ENCODE measurements at regions not wholly inside any gene's neighbourhood (a gene's known extent, or its start where the extent isn't known, plus 50 kb on each side); places are given as distances from the start of the nearest gene placed in this dataset.

DNA sequence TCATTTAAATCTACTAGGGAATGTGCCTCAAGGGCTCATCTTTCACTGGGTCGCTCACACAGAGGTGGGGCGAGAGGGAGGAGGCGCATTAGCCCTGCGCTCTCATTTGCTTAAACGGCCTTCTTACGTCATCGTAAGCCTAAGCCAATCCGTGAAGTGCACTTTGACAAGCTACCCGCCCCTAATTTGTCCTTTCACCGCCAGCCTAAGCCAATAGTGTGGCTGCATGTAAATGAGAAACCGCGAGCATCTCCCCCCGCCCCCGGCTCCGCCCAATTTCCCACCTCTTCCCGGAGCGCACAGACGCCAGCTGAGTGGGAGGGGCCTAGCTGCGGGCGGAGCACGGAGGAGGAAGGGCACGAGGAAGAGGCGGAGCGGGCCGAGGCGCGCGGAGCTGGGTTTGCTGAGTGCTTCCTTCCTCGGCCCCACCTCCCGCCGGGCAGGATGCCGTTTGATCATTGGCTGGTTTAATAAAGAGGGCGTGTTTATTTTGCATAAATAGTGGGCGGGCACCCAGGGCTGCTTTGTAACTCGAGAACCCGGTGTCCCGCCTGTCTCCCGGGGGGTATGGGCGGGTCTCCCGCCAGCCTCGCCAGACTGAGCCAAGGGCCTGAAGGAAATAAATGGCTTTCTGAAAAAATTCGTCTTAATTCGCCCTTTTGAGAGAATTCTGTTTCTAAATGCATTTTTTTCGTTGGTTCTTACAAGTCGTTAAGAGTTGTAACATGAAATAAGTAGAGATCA lies 289.6 kb upstream of the NFE2L3 start:
- peak overlapping the region; percentile 43 to 59 (median 51) for H3K4me3 Mint-ChIP-seq
- peaks cover 22 to 42% of the 10 kb centered on the region in 2 donors for H3K27me3 Mint-ChIP-seq
- Histone ChIP-seq H3K36me3 (ENCODE audit: control insufficient read depth in 2 of 2, extremely low read depth in 1 of 2, insufficient read depth in 1 of 2, low read length in 1 of 2) (no peaks in the 10 kb centered on the region), H3K4me3 (ENCODE audit: control insufficient read depth in 1 of 2, extremely low read depth in 1 of 2, low read length in 1 of 2) (peak overlapping the region in 1 of 2 donors; percentile 57), H3K9me3 (no peaks in the 10 kb centered on the region), H3K27ac (ENCODE audit: low read length) (no peak overlapping the region), H3K27me3 (replicated peaks in 1 of 2; ENCODE audit: control insufficient read depth in 2 of 2, extremely low read depth in 1 of 2, insufficient read depth in 2 of 2, low read length in 1 of 2) (peaks cover 27 to 57% of the 10 kb centered on the region in 2 experiments), H3K4me1 (ENCODE audit: control insufficient read depth in 1 of 2, extremely low read depth in 1 of 2, insufficient read depth in 2 of 2, low read length in 2 of 2) (peaks cover 4 to 28% of the 10 kb centered on the region in 2 experiments)
- H3K27ac Mint-ChIP-seq, result peak overlapping the region; percentile 61 to 68
- ChIA-PET CTCF (interaction anchor here (0.5 to 1.2 kb wide), 6 partner anchors 30 to 1336 kb away, joined by 3 to 4 read pairs (median 3); no protein-coding TSS in a partner anchor), POLR2A (interaction anchor here in 1 of 2 donors (0.6 kb wide), 1 partner anchor 1337 kb away, joined by 3 read pairs; the partner anchor contains the start of gene HOXA13)
- peaks cover 15 to 23% (median 17%) of the 10 kb centered on the region in 3 donors for H3K4me1 Mint-ChIP-seq
- peak in 34 of 35 experiments; percentile 25 to 80 (median 60) for DNase-seq
- peaks cover 4% of the 10 kb centered on the region for H3K36me3 Mint-ChIP-seq
- WGBS (ENCODE audit: insufficient coverage), result 0% methylated on average over 6 of the region's 45 CpGs
- ATAC-seq (replicated peaks in 1 of 4), result peak; percentile 83 to 87 (median 84)
- peaks cover 0 to 16% (median 7%) of the 10 kb centered on the region in 3 donors for H3K9me3 Mint-ChIP-seq

DNA sequence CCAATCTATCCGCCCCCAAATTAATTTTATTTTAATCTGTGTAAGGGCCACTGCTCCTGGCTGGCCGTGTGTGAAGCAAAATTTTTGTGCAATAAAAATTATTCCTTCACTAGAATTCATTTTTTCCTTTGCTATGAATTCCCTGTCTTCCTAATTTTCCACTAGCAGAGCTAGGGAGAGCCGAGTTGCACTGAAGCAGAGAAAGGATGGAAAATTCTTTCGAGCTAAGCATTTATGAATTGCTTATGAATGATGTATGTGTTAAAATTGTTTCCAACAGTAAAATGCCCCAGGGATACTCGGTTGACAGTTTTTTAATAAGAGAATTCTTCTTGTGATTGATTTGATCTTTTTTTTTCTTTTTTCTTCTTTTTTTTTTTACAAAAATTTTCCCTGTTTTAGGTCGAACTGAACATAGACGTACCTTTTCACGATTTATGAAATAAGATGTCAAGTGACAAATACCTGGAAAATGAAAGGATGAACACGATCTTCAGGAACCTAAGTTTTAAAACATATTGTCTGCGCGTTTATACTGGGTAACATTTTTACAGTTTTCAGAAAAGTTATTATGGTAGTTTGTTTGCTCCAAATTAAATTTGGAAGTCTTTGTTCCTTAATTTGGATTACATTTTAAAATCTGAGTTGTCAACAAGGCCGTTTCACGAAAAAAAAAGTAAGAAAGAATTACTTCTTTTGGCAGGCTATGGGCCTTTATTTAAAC lies 288.8 kb upstream of the NFE2L3 start:
- peaks cover 28 to 49% of the 10 kb centered on the region in 2 donors for H3K27me3 Mint-ChIP-seq

DNA sequence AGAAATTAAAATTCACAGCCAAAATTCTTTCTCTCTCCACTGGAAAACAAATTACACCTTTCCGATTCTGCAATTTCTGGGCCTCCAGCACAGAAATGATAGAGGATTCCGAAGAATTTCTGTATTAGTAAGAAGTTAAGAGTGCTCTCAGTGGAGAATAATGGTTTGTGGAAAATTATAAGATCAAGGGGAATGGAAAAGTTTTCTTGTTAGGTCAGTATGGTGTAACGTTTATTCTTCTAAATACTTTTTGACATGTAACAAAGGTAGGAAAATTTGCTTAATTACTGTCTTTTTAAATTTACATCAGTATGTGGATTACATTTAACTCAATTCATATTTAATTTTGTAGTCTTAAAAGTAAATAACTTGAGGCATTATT lies 288.3 kb upstream of the NFE2L3 start:
- ATAC-seq (replicated peaks in 1 of 4) (no peak), DNase-seq (no peak)
- peaks cover 4% of the 10 kb centered on the region for H3K36me3 Mint-ChIP-seq
- no CpG with 5 or more reads among the region's 3 CpGs for WGBS (ENCODE audit: insufficient coverage)
- H3K4me3 Mint-ChIP-seq, result peak overlapping the region in 1 of 3 donors; percentile 25
- peaks cover 4 to 18% of the 10 kb centered on the region in 2 experiments for H3K4me1 ChIP-seq (ENCODE audit: control insufficient read depth in 1 of 2, extremely low read depth in 1 of 2, insufficient read depth in 2 of 2, low read length in 2 of 2)
- CTCF ChIA-PET, result no interaction called here
- peaks cover 26 to 44% of the 10 kb centered on the region in 2 experiments for H3K27me3 ChIP-seq (replicated peaks in 1 of 2; ENCODE audit: control insufficient read depth in 2 of 2, extremely low read depth in 1 of 2, insufficient read depth in 2 of 2, low read length in 1 of 2)
- no peak overlapping the region for H3K27ac ChIP-seq (ENCODE audit: low read length)
- peaks cover 0 to 16% (median 7%) of the 10 kb centered on the region in 3 donors for H3K9me3 Mint-ChIP-seq
- no peaks in the 10 kb centered on the region for H3K36me3 ChIP-seq (ENCODE audit: control insufficient read depth in 2 of 2, extremely low read depth in 1 of 2, insufficient read depth in 1 of 2, low read length in 1 of 2)
- no peak overlapping the region for H3K4me3 ChIP-seq (ENCODE audit: control insufficient read depth in 1 of 2, extremely low read depth in 1 of 2, low read length in 1 of 2)
- peaks cover 15 to 23% (median 17%) of the 10 kb centered on the region in 3 donors for H3K4me1 Mint-ChIP-seq
- peaks cover 34 to 53% of the 10 kb centered on the region in 2 donors for H3K27me3 Mint-ChIP-seq
- peak overlapping the region in 1 of 2 donors; percentile 65 for H3K27ac Mint-ChIP-seq
- H3K9me3 ChIP-seq, result no peaks in the 10 kb centered on the region
- POLR2A ChIA-PET, result no interaction called here

More for the DNA sequence above, 288.8 kb upstream of the NFE2L3 start:
- peaks cover 22 to 49% of the 10 kb centered on the region in 2 experiments for H3K27me3 ChIP-seq (replicated peaks in 1 of 2; ENCODE audit: control insufficient read depth in 2 of 2, extremely low read depth in 1 of 2, insufficient read depth in 2 of 2, low read length in 1 of 2)
- peaks cover 4% of the 10 kb centered on the region for H3K36me3 Mint-ChIP-seq
- H3K4me1 ChIP-seq (ENCODE audit: control insufficient read depth in 1 of 2, extremely low read depth in 1 of 2, insufficient read depth in 2 of 2, low read length in 2 of 2), result peaks cover 4 to 23% of the 10 kb centered on the region in 2 experiments
- H3K4me3 ChIP-seq (ENCODE audit: control insufficient read depth in 1 of 2, extremely low read depth in 1 of 2, low read length in 1 of 2), result peak overlapping the region in 1 of 2 donors; percentile 57
- WGBS (ENCODE audit: insufficient coverage), result 19% methylated on average over 4 of the region's 13 CpGs
- H3K36me3 ChIP-seq (ENCODE audit: control insufficient read depth in 2 of 2, extremely low read depth in 1 of 2, insufficient read depth in 1 of 2, low read length in 1 of 2), result no peaks in the 10 kb centered on the region
- peak in 1 of 35 experiments; percentile 12 for DNase-seq
- H3K27ac Mint-ChIP-seq, result peak overlapping the region in 1 of 2 donors; percentile 65
- ChIA-PET POLR2A (interaction anchor here in 1 of 2 donors (0.6 kb wide), 1 partner anchor 1337 kb away, joined by 3 read pairs; the partner anchor contains the start of gene HOXA13), CTCF (interaction anchor here (0.6 to 1.2 kb wide), 4 partner anchors 30 to 1299 kb away, joined by 3 to 4 read pairs (median 4); no protein-coding TSS in a partner anchor)
- no peaks in the 10 kb centered on the region for H3K9me3 ChIP-seq
- H3K27ac ChIP-seq (ENCODE audit: low read length), result no peak overlapping the region
- H3K9me3 Mint-ChIP-seq, result peaks cover 0 to 16% (median 7%) of the 10 kb centered on the region in 3 donors
- H3K4me3 Mint-ChIP-seq, result peak overlapping the region in 1 of 3 donors; percentile 59
- peaks cover 15 to 23% (median 17%) of the 10 kb centered on the region in 3 donors for H3K4me1 Mint-ChIP-seq
- ATAC-seq (replicated peaks in 1 of 4), result no peak

DNA sequence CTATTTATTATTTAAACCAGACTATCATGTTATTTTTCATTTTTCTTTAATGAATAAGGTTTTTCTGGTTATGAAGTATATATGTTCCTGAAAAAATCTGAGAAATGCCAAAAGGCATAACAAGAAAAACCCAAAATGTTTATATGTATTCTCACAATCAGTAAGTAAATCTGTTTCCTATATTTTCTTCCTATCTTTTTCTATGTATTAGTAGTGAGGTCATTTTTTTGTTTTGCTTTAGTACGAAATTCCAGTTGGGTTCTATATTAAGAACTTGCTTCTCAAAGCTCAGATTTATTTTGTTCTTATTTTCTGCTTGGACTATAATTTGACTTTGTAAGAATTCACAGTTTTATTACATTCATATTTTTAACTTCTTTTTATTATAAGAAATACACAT lies 287.5 kb upstream of the NFE2L3 start:
- no peak overlapping the region for H3K27ac ChIP-seq (ENCODE audit: low read length)
- no peaks in the 10 kb centered on the region for H3K9me3 ChIP-seq
- CTCF ChIA-PET, result interaction anchor here in 1 of 2 donors (0.7 to 0.8 kb wide), 2 partner anchors 9 to 1308 kb away, joined by 3 to 4 read pairs; no protein-coding TSS in a partner anchor
- Mint-ChIP-seq H3K4me1 (peaks cover 15 to 20% (median 17%) of the 10 kb centered on the region in 3 donors), H3K9me3 (peaks cover 0 to 15% (median 7%) of the 10 kb centered on the region in 3 donors), H3K36me3 (peaks cover 4% of the 10 kb centered on the region), H3K4me3 (no peak overlapping the region), H3K27ac (no peak overlapping the region), H3K27me3 (peaks cover 42 to 61% of the 10 kb centered on the region in 2 donors)
- no CpG with 5 or more reads among the region's 1 CpG for WGBS (ENCODE audit: insufficient coverage)
- ATAC-seq (replicated peaks in 1 of 4) (no peak), DNase-seq (no peak)
- no peaks in the 10 kb centered on the region for H3K36me3 ChIP-seq (ENCODE audit: control insufficient read depth in 2 of 2, extremely low read depth in 1 of 2, insufficient read depth in 1 of 2, low read length in 1 of 2)
- peaks cover 4 to 13% of the 10 kb centered on the region in 2 experiments for H3K4me1 ChIP-seq (ENCODE audit: control insufficient read depth in 1 of 2, extremely low read depth in 1 of 2, insufficient read depth in 2 of 2, low read length in 2 of 2)
- POLR2A ChIA-PET, result no interaction called here
- H3K27me3 ChIP-seq (replicated peaks in 1 of 2; ENCODE audit: control insufficient read depth in 2 of 2, extremely low read depth in 1 of 2, insufficient read depth in 2 of 2, low read length in 1 of 2), result peaks cover 27 to 36% of the 10 kb centered on the region in 2 experiments
- H3K4me3 ChIP-seq (ENCODE audit: control insufficient read depth in 1 of 2, extremely low read depth in 1 of 2, low read length in 1 of 2), result no peak overlapping the region

DNA sequence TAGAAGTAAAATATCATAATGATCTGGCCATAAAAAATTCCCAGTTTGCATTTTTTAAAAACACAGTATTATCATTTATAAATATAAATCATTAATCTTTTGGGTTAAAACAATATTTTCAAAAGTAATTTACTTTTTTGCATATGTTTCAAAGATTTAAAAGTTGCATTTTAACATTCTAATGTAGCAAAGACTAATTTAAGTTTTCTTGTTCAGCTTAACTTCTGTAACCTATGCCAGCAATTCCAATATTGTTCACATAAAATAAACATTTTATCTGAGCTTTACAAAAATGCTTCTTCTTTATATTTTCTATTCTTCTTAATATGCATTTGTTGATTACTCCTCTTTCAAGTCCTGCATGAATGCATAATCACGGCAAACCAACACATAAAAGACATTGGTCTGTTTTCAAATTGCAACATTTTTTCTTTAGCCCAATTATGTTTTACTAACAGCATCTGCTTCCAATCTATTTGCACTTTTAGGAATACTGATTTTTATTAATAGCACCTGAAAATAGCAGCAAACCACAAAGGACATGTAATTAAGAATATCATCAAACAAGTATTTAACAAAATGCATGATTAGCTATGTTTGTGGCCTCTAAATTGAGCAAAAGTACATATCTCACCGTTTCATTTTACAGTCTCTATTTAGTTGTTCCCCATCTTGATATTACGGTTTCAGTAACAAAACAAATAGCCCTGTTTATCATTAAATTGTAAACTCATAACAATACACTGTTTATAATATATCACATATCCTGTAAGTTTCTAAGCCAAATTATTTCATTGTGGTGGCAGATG lies 286.9 kb upstream of the NFE2L3 start:
- Mint-ChIP-seq H3K9me3 (peaks cover 0 to 9% (median 7%) of the 10 kb centered on the region in 3 donors), H3K36me3 (no peaks in the 10 kb centered on the region), H3K27me3 (peaks cover 47 to 68% of the 10 kb centered on the region in 2 donors), H3K4me3 (no peak overlapping the region), H3K4me1 (peaks cover 15 to 17% (median 16%) of the 10 kb centered on the region in 3 donors), H3K27ac (no peak overlapping the region)
- no peak overlapping the region for H3K27ac ChIP-seq (ENCODE audit: low read length)
- POLR2A ChIA-PET, result no interaction called here
- CTCF ChIA-PET, result interaction anchor here (0.6 to 0.8 kb wide), 5 partner anchors 8 to 1315 kb away, joined by 3 to 4 read pairs (median 3); no protein-coding TSS in a partner anchor
- no peak for ATAC-seq (replicated peaks in 1 of 4)
- H3K4me1 ChIP-seq (ENCODE audit: control insufficient read depth in 1 of 2, extremely low read depth in 1 of 2, insufficient read depth in 2 of 2, low read length in 2 of 2), result peaks cover 4 to 13% of the 10 kb centered on the region in 2 experiments
- no peak overlapping the region for H3K4me3 ChIP-seq (ENCODE audit: control insufficient read depth in 1 of 2, extremely low read depth in 1 of 2, low read length in 1 of 2)
- no peaks in the 10 kb centered on the region for H3K36me3 ChIP-seq (ENCODE audit: control insufficient read depth in 2 of 2, extremely low read depth in 1 of 2, insufficient read depth in 1 of 2, low read length in 1 of 2)
- peaks cover 27 to 30% of the 10 kb centered on the region in 2 experiments for H3K27me3 ChIP-seq (replicated peaks in 1 of 2; ENCODE audit: control insufficient read depth in 2 of 2, extremely low read depth in 1 of 2, insufficient read depth in 2 of 2, low read length in 1 of 2)
- no peak for DNase-seq
- no peaks in the 10 kb centered on the region for H3K9me3 ChIP-seq
- WGBS (ENCODE audit: insufficient coverage), result no CpG with 5 or more reads among the region's 3 CpGs
